ENCODE measurements at regions not wholly inside any gene's neighbourhood (a gene's known extent, or its start where the extent isn't known, plus 50 kb on each side); places are given as distances from the start of the nearest gene placed in this dataset.

- H3K27ac ChIP-seq (ENCODE audit: low read depth, low read length) = no peak overlapping the region
- H3K4me3 ChIP-seq (ENCODE audit: low read depth, low read length) = no peak overlapping the region
- no peaks in the 10 kb centered on the region for H3K36me3 ChIP-seq (ENCODE audit: insufficient read depth, low read length)
- H3K79me2 ChIP-seq (ENCODE audit: control insufficient read depth, insufficient read depth, low read length, unreplicated experiment) = no peaks in the 10 kb centered on the region
- no peaks in the 10 kb centered on the region for H3K27me3 ChIP-seq (ENCODE audit: insufficient read depth, low read length)
- no peak overlapping the region for H2AFZ ChIP-seq (ENCODE audit: low read length, unreplicated experiment)
- peaks cover 3% of the 10 kb centered on the region for H3K4me1 ChIP-seq (ENCODE audit: control insufficient read depth, insufficient read depth, low read length, unreplicated experiment)
Observed at GRCh38 chr1:75074831-75075395, 59.3 kb upstream of the LHX8 start.

GRCh38 chr1:75079538-75080290, 54.5 kb upstream of the LHX8 start:
- Histone ChIP-seq H3K27ac (ENCODE audit: low read depth, low read length) (no peak overlapping the region), H3K4me1 (ENCODE audit: control insufficient read depth, insufficient read depth, low read length, unreplicated experiment) (peaks cover 29% of the 10 kb centered on the region), H3K4me3 (ENCODE audit: low read depth, low read length) (no peak overlapping the region), H2AFZ (ENCODE audit: low read length, unreplicated experiment) (no peak overlapping the region), H3K79me2 (ENCODE audit: control insufficient read depth, insufficient read depth, low read length, unreplicated experiment) (no peaks in the 10 kb centered on the region), H3K36me3 (ENCODE audit: insufficient read depth, low read length) (no peaks in the 10 kb centered on the region), H3K27me3 (ENCODE audit: insufficient read depth, low read length) (no peaks in the 10 kb centered on the region)

GRCh38 chr1:75083223-75083622, 51.0 kb upstream of the LHX8 start:
- no peaks in the 10 kb centered on the region for H3K36me3 ChIP-seq (ENCODE audit: insufficient read depth, low read length)
- peak overlapping the region; percentile 19 for H3K27ac ChIP-seq (ENCODE audit: low read depth, low read length)
- no peaks in the 10 kb centered on the region for H3K27me3 ChIP-seq (ENCODE audit: insufficient read depth, low read length)
- peaks cover 38% of the 10 kb centered on the region for H3K4me1 ChIP-seq (ENCODE audit: control insufficient read depth, insufficient read depth, low read length, unreplicated experiment)
- H3K4me3 ChIP-seq (ENCODE audit: low read depth, low read length) = no peak overlapping the region
- H2AFZ ChIP-seq (ENCODE audit: low read length, unreplicated experiment) = no peak overlapping the region
- H3K79me2 ChIP-seq (ENCODE audit: control insufficient read depth, insufficient read depth, low read length, unreplicated experiment) = no peaks in the 10 kb centered on the region

- H3K27me3 ChIP-seq (ENCODE audit: insufficient read depth, low read length) = no peaks in the 10 kb centered on the region
- H3K79me2 ChIP-seq (ENCODE audit: control insufficient read depth, insufficient read depth, low read length, unreplicated experiment) = no peaks in the 10 kb centered on the region
Observed at GRCh38 chr1:75083848-75084514, 50.2 kb upstream of the LHX8 start.

More at GRCh38 chr1:75083848-75084514, 50.2 kb upstream of the LHX8 start:
- H3K36me3 ChIP-seq (ENCODE audit: insufficient read depth, low read length) = no peaks in the 10 kb centered on the region
- H3K4me1 ChIP-seq (ENCODE audit: control insufficient read depth, insufficient read depth, low read length, unreplicated experiment) = peaks cover 38% of the 10 kb centered on the region
- H3K4me3 ChIP-seq (ENCODE audit: low read depth, low read length) = no peak overlapping the region
- H3K27ac ChIP-seq (ENCODE audit: low read depth, low read length) = peak overlapping the region; percentile 19
- no peak overlapping the region for H2AFZ ChIP-seq (ENCODE audit: low read length, unreplicated experiment)

Measured in ACC112 (cell line).